H9 (cell line): ENCODE measurements at regions not wholly inside any gene's neighbourhood (a gene's known extent, or its start where the extent isn't known, plus 50 kb on each side); places are given as distances from the start of the nearest gene placed in this dataset.

Source experiments
- DNase-seq: peaks from one replicate; pipeline ENCODE4 v3.0.0-alpha.2; 2017
- H2AFZ ChIP-seq: one replicate; pipeline ENCODE4 v1.6.1; 2013; ENCODE audit warnings: mild to moderate bottlenecking, low read length, control low read depth, moderate library complexity
- H2AK5ac ChIP-seq: 2 replicates; pipeline ENCODE4 v1.6.1; 2013; ENCODE audit warnings: low read length, control low read depth, mixed read lengths; ENCODE audit not compliant: insufficient read length
- H2BK120ac ChIP-seq: one replicate; pipeline ENCODE4 v1.6.1; 2013; ENCODE audit warnings: low read depth, mild to moderate bottlenecking, low read length, control low read depth, inconsistent platforms; ENCODE audit not compliant: poor library complexity, severe bottlenecking
- H2BK12ac ChIP-seq: 2 replicates; pipeline ENCODE4 v1.6.1; 2013; ENCODE audit warnings: low read length, control low read depth, mixed read lengths, low read depth; ENCODE audit not compliant: insufficient read length
- H2BK15ac ChIP-seq: 2 replicates; pipeline ENCODE4 v1.6.1; 2013; ENCODE audit warnings: low read depth, low read length, control low read depth
- H2BK20ac ChIP-seq: one replicate; pipeline ENCODE4 v1.6.1; 2013; ENCODE audit warnings: low read depth, mild to moderate bottlenecking, low read length, control low read depth, inconsistent platforms; ENCODE audit not compliant: poor library complexity, severe bottlenecking
- H2BK5ac ChIP-seq: 2 replicates; pipeline ENCODE4 v1.6.1; 2013; ENCODE audit warnings: low read length, control low read depth, mixed read lengths; ENCODE audit not compliant: insufficient read length
- H3K14ac ChIP-seq: 2 replicates; pipeline ENCODE4 v1.6.1; 2013; ENCODE audit warnings: low read length, control low read depth; ENCODE audit not compliant: insufficient read depth
- H3K18ac ChIP-seq: 2 replicates; pipeline ENCODE4 v1.6.1; 2013; ENCODE audit warnings: low read depth, mild to moderate bottlenecking, mixed read lengths, low read length, control low read depth; ENCODE audit not compliant: insufficient read length
- H3K23ac ChIP-seq: 2 replicates; pipeline ENCODE4 v1.6.1; 2013; ENCODE audit warnings: low read length, control low read depth, mixed read lengths, low read depth; ENCODE audit not compliant: insufficient read length
- H3K23me2 ChIP-seq: 2 replicates; pipeline ENCODE4 v1.6.1; 2013; ENCODE audit warnings: low read depth, mild to moderate bottlenecking, mixed read lengths, low read length, control low read depth; ENCODE audit not compliant: insufficient read length, poor library complexity, severe bottlenecking
- H3K27ac ChIP-seq: 2 replicates; pipeline ENCODE4 v1.5.1; 2013; ENCODE audit warnings: low read length, control low read depth, mixed read lengths, low read depth; ENCODE audit not compliant: insufficient read length
- H3K27me3 ChIP-seq: 2 replicates; pipeline ENCODE4 v1.6.1; 2013; ENCODE audit warnings: low read length, control low read depth, inconsistent platforms; ENCODE audit not compliant: insufficient read depth
- H3K4ac ChIP-seq: 2 replicates; pipeline ENCODE4 v1.6.1; 2013; ENCODE audit warnings: low read depth, mild to moderate bottlenecking, control low read depth, inconsistent platforms, low read length, moderate library complexity
- H3K4me1 ChIP-seq: 2 replicates; pipeline ENCODE4 v1.6.1; 2013; ENCODE audit warnings: low read length, control low read depth, inconsistent platforms; ENCODE audit not compliant: insufficient read depth
- H3K4me2 ChIP-seq: 2 replicates; pipeline ENCODE4 v1.6.1; 2013; ENCODE audit warnings: low read length, control low read depth, mixed read lengths; ENCODE audit not compliant: insufficient read length, insufficient read depth
- H3K56ac ChIP-seq: 2 replicates; pipeline ENCODE4 v1.6.1; 2013; ENCODE audit warnings: low read depth, mild to moderate bottlenecking, mixed read lengths, low read length, control low read depth; ENCODE audit not compliant: insufficient read length
- H3K79me1 ChIP-seq: 2 replicates; pipeline ENCODE4 v1.6.1; 2013; ENCODE audit warnings: low read depth, mild to moderate bottlenecking, moderate library complexity, low read length, control low read depth, inconsistent platforms; ENCODE audit not compliant: insufficient read depth, poor library complexity, severe bottlenecking
- H3K79me2 ChIP-seq: 2 replicates; pipeline ENCODE4 v1.6.1; 2013; ENCODE audit warnings: low read length, control low read depth, inconsistent platforms; ENCODE audit not compliant: insufficient read depth
- H3K9ac ChIP-seq: 2 replicates; pipeline ENCODE4 v1.6.1; 2013; ENCODE audit warnings: low read length, control low read depth, mixed read lengths; ENCODE audit not compliant: insufficient read length; ENCODE audit errors: extremely low read depth
- H3K9me3 ChIP-seq: one replicate; pipeline ENCODE4 v1.6.1; 2013; ENCODE audit warnings: low read depth, low read length, inconsistent platforms; ENCODE audit not compliant: control insufficient read depth
- H3T11ph ChIP-seq: one replicate; pipeline ENCODE4 v1.6.1; 2013; ENCODE audit warnings: mild to moderate bottlenecking, low read length, control low read depth, inconsistent platforms
- H4K20me1 ChIP-seq: one replicate; pipeline ENCODE4 v1.6.1; 2013; ENCODE audit not compliant: control insufficient read depth, insufficient read length, insufficient read depth
- H4K5ac ChIP-seq: 2 replicates; pipeline ENCODE4 v1.6.1; 2013; ENCODE audit warnings: low read depth, mild to moderate bottlenecking, mixed read lengths, low read length, control low read depth; ENCODE audit not compliant: insufficient read length
- H4K8ac ChIP-seq: replicated peaks from 2 replicates; pipeline ENCODE4 v1.6.1; 2013; ENCODE audit warnings: low read length, control low read depth, mixed read lengths, low read depth; ENCODE audit not compliant: insufficient read length
- H4K91ac ChIP-seq: 2 replicates; pipeline ENCODE4 v1.6.1; 2013; ENCODE audit warnings: low read depth, mild to moderate bottlenecking, moderate library complexity, mixed read lengths, low read length, control low read depth; ENCODE audit not compliant: insufficient read length
- H3K27ac Mint-ChIP-seq, 3 experiments: 2 replicates in 2 of 3; 3 replicates in 1 of 3; pipeline ENCODE4 v1.8.0; 2020 to 2021; ENCODE audit warnings: mixed read lengths in 3 of 3, mild to moderate bottlenecking in 1 of 3, moderate library complexity in 1 of 3
- H3K27me3 Mint-ChIP-seq: 2 replicates; pipeline ENCODE4 v1.8.0; 2021; ENCODE audit warnings: low read depth, mild to moderate bottlenecking, moderate library complexity, mixed read lengths
- H3K36me3 Mint-ChIP-seq, 3 experiments: 2 replicates in 2 of 3; 3 replicates in 1 of 3; pipeline ENCODE4 v1.8.0; 2020 to 2021; ENCODE audit warnings: low read depth in 3 of 3, mixed read lengths in 3 of 3; ENCODE audit not compliant: insufficient read depth in 1 of 3
- H3K4me1 Mint-ChIP-seq, 2 experiments: 2 replicates each; pipeline ENCODE4 v1.8.0; 2020; ENCODE audit warnings: mixed read lengths in 2 of 2
- H3K4me3 Mint-ChIP-seq, 2 experiments: 2 replicates in 1 of 2; 3 replicates in 1 of 2; pipeline ENCODE4 v1.8.0; 2020 to 2021; ENCODE audit warnings: mild to moderate bottlenecking in 2 of 2, mixed read lengths in 2 of 2, moderate library complexity in 1 of 2
- H3K9me3 Mint-ChIP-seq, 2 experiments: 2 replicates in 1 of 2; 3 replicates in 1 of 2; pipeline ENCODE4 v1.8.0; 2020; ENCODE audit warnings: mild to moderate bottlenecking in 2 of 2, mixed read lengths in 2 of 2, moderate library complexity in 1 of 2
- CTCF ChIP-seq: fragments of 200-600 bp; sonication (generic); conservative IDR thresholded peaks from 3 replicates; pipeline ENCODE4 v1.8.0; 2021; ENCODE audit warnings: antibody characterized with exemption, mild to moderate bottlenecking
- WGBS: extraction: QIAGEN DNeasy Blood & Tissue Kit; methylation state at CpG from one replicate; pipeline ENCODE4 v1.1.7; 2013; ENCODE audit warnings: missing lambda C conversion rate, low lambda C conversion rate, mixed read lengths; ENCODE audit not compliant: insufficient read length; ENCODE audit errors: extremely low coverage; 5-methylcytosine and 5-hydroxymethylcytosine counted together

DNA sequence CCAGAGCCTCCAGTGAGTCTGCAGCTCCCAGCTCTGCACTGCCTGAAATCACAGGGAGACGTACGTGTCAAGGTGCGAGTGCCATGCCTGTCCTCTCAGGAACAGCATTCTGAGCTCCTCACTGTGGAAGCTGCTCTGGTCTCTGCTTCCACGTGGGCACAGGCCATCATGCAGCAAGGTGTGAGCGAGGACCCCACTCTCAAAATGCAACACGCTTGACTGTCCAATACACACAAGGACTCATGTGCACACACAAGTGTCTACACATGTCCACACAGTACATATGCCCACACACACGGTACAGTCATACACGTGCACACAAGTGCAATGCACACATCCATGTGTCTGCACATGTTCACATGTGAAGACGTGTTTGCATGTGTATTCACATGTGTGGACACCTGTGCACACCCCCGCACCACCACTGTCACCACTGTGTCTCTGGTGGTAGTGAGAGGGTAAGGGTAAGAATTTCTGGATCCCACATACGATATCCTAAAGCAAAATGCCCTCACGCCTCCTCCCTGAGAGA is 260.5 kb downstream of the DLL1 start:
- no peak overlapping the region for H3K14ac ChIP-seq
- no peak overlapping the region for H2BK20ac ChIP-seq
- no peaks in the 10 kb centered on the region for H3K9me3 ChIP-seq
- no peak overlapping the region for H2BK15ac ChIP-seq
- no peak overlapping the region for H4K8ac ChIP-seq
- H4K5ac ChIP-seq, result no peak overlapping the region
- no peak overlapping the region for H3K56ac ChIP-seq
- Mint-ChIP-seq H3K27ac (no peak overlapping the region), H3K4me3 (no peak overlapping the region), H3K4me1 (peaks cover 5 to 9% of the 10 kb centered on the region in 2 experiments), H3K27me3 (peaks cover 19% of the 10 kb centered on the region), H3K9me3 (peaks cover 13 to 16% of the 10 kb centered on the region in 2 experiments; a peak in 3 of 5 replicates), H3K36me3 (peaks cover 5 to 15% (median 8%) of the 10 kb centered on the region in 3 experiments; a peak in 5 of 7 replicates)
- no peak overlapping the region for H2AFZ ChIP-seq
- no peak overlapping the region for H2BK5ac ChIP-seq
- H3K79me1 ChIP-seq, result no peaks in the 10 kb centered on the region
- H3K79me2 ChIP-seq, result no peaks in the 10 kb centered on the region
- H3K27me3 ChIP-seq, result no peaks in the 10 kb centered on the region
- no peak overlapping the region for H3K18ac ChIP-seq
- no peak overlapping the region for H3K4ac ChIP-seq
- H3K27ac ChIP-seq, result no peak overlapping the region
- H3K4me2 ChIP-seq, result no peak overlapping the region
- H3T11ph ChIP-seq, result no peak overlapping the region
- no peak overlapping the region for H3K9ac ChIP-seq
- H4K91ac ChIP-seq, result no peak overlapping the region
- no peaks in the 10 kb centered on the region for H3K23me2 ChIP-seq
- H2BK12ac ChIP-seq, result no peak overlapping the region
- no CpG with 5 or more reads among the region's 12 CpGs for WGBS
- DNase-seq, result no peak
- no peaks in the 10 kb centered on the region for H4K20me1 ChIP-seq
- H3K23ac ChIP-seq, result no peak overlapping the region
- no peak overlapping the region for H2AK5ac ChIP-seq
- no peaks in the 10 kb centered on the region for H3K4me1 ChIP-seq
- no peak for TF ChIP-seq CTCF
- no peak overlapping the region for H2BK120ac ChIP-seq
